GF-D8 (cell line): ENCODE measurements at regions not wholly inside any gene's neighbourhood (a gene's known extent, or its start where the extent isn't known, plus 50 kb on each side); places are given as distances from the start of the nearest gene placed in this dataset.

ENCODE experiments used
- DNase-seq: peaks from one replicate; lab custom pipeline; 2025; lab: John Stamatoyannopoulos, UW

- no peak for DNase-seq
These were observed 98.1 kb upstream of the COL21A1 start for GRCh38 chr6:56345376-56345995.

DNA sequence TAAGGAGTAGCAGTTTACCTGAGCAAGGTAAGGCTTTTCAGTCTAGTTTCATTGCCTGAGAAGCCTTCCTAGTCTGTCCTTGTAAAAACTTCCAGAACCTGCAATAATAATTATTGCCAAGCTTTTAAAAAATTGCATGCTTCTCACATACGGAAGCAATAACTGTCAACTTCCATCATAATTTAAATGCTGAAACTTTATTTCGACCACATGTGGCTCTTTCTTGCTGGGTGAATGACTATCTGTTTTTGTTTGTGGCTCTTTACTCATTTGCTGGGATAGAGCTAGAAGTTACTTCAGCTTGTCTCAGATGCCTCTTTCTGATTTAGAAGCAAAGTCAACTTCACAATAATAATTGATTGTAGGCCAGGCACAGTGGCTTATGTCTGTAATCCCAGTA, 95.9 kb upstream of the COL21A1 start:
- DNase-seq = no peak

DNA sequence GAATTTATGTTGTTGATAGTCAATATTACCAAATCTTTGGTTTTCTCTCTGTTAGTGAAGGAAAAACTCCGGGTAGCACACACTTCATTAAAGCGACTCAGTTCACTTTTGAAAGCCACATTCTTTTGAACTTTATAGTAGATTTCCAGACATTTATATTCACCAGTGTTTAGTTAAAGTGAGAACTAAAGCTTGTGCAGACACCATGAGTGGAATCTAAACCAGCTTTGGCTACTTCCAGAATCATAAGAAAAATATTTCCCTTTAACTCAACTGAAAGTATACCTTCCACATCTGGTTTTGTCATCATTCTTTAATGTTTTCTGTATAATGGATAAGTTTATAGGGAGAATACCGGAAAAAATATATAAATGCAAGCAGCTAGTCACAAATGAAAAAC, 92.1 kb upstream of the COL21A1 start:
- no peak for DNase-seq

DNA sequence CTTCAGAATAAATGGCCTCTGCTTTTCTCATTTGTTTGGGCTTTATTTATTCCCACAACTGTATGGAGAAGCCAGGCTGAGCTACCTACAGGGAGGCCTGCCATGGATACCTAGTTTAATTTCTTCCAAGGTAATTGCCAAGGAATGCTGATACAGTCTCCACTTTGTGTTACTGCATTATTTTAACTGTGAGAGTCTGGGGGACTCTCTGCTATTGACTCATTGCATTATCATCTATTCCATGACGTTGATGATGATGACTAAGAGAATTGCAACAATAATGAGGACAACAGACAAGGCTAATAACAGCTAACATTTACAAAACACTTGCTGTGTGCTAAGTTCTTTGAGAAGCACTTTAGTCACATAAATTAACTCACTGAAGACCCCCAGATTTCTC, 88.3 kb upstream of the COL21A1 start:
- no peak for DNase-seq

- DNase-seq = no peak
These were observed 87.6 kb upstream of the COL21A1 start for GRCh38 chr6:56334937-56335336.

DNA sequence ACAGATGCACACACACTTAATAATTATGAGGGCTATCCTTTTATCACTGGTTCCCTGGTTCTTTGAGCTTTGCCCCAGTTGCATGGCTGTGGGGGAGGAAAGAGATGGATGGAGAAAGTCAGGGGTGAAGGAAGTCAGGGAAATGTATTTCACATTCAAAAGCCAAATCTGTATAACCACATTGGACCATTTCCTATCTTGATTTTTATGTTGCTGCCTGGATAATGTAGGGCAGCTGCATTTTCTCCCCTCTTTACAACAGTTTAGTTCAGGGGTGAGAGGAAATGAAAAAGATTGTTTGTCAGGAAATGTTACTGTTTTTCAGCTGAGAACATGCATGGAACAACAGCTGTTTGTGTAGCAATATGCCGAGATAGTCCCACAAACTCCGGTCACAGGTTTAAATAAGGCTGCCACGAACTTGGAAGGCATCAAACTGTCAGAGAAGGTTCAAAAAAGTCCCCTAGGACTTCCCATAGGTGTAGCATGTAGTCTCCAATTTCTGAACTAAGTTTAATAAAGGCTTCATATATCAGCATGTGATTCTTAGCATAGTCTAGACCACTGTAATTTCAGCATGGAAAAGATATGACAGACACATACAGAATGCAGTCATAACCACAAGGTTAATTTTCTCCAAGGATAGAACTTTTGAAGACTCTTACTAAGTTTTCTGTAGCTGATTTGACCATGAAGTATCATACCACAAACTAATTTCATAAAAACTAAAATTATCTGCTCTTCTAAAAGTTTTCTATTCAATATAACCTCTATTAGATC, 82.1 kb upstream of the COL21A1 start:
- DNase-seq = no peak

GRCh38 chr6:56328728-56329090, 81.3 kb upstream of the COL21A1 start:
- no peak for DNase-seq

DNA sequence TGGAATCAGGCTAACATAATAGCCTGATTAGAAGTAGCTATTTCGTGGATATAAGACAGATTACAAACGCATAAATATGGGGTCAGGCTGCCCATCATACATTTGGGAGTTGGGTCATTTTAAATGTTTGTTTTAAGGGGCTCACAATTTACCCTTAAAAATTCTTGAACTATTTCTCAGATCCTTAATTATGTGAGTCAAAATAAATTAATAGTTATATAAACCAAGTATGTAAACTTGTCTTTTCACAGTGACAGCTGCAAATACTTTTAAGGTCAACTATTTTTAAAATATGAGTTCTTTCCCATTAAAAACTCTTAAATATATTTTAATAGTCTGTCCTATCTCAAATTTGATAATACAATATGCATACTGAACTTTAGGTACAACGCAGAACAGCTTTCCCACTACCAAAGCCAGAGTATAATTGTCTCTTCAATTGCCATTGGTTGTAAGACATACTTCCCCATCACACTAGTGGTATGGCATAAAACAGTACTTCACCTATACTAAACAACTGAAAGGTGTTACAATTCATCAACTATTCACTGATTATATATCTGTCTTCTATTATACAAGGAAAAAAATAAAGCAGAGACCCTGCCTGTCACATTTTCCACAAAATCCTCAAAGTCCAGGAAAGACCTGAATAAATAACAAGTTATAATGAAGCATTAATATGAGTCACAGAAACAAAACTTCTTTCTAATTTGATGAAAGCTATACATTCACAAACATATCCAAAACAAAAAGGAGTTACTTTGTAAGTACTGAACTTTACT, 80.8 kb upstream of the COL21A1 start:
- DNase-seq = no peak

DNA sequence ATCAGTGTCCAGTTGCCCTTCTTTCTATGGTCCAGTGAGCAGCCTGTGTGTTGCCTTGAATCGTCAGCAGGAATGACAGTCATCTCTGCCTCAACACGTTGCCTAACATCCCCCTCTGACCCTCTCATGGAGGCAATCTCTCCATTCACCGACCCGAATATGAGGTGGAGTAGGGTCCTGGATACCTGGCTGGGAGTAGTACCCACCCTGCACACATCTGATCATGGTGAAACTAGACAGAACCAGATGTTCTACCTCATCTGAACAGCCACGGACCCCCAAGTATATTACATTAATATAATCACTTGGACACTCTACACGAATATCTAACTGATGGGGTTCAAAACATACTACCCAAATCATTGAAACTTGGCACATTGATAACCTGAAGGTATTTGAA, 77.0 kb upstream of the COL21A1 start:
- DNase-seq = no peak

- DNase-seq = no peak
These were observed 71.5 kb upstream of the COL21A1 start for GRCh38 chr6:56318851-56319250.

- DNase-seq = no peak
These were observed 67.5 kb upstream of the COL21A1 start for GRCh38 chr6:56314683-56315523.

- DNase-seq = no peak
These were observed 64.4 kb upstream of the COL21A1 start for GRCh38 chr6:56311533-56312448.

DNA sequence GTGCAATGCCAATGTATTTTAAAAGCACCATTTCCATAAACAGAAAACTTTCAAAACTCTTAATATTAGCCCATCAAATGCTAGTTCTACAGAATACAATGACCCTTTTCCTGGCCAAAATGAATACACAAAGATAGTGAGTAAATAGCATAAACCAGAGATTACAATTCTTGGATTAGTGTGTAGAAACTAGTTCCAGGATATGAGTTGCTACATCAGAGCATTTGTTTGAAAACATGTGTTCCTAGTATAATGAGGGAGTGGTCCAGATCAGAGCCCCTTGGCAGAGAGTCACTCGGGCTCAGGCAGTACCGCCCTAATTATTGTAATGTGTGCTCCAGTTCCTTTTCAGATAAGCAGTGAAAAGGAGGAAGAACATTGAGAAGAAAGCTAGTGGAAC, 63.7 kb upstream of the COL21A1 start:
- no peak for DNase-seq

DNA sequence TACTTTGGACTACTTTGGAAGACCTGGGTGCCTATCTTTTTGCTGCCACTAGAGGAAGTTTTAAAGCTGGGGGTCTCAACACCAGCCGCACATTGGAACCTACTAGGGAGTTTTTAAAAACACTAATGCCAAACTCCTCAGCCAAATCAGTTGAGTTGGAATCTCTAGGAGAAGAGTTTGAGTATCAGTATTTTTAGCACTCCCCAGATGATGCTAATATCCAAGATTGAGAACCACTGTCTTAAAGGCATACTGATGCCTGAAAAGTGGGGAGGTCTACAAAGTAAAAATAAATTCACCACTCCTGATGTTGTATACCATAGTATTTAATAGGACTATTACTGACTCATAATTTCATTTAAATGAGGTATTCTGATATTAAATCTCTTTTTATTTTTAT, 62.9 kb upstream of the COL21A1 start:
- DNase-seq = no peak

DNA sequence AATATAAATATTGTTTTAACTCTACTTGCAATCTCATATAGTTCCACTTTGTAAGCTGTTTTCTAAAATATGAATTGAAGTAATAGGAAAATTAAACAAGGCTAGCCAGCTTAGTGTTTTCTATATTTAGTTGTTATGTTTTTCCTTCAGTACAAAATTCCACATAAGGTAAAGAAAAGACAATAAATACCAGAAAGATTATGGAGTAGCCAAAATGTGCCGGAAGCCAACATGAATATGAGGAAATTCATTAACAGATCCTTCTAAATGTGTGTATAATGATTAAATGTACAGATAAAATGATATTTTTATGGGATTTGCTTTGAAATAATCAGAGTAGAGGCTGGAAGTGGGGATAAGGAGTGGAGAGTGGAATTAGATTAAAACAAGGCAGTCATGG, 52.5 kb upstream of the COL21A1 start:
- DNase-seq = no peak

GRCh38 chr6:56297022-56297989, 49.9 kb upstream of the COL21A1 start:
- no peak for DNase-seq
